ENCODE measurements at regions not wholly inside any gene's neighbourhood (a gene's known extent, or its start where the extent isn't known, plus 50 kb on each side); places are given as distances from the start of the nearest gene placed in this dataset.

DNA sequence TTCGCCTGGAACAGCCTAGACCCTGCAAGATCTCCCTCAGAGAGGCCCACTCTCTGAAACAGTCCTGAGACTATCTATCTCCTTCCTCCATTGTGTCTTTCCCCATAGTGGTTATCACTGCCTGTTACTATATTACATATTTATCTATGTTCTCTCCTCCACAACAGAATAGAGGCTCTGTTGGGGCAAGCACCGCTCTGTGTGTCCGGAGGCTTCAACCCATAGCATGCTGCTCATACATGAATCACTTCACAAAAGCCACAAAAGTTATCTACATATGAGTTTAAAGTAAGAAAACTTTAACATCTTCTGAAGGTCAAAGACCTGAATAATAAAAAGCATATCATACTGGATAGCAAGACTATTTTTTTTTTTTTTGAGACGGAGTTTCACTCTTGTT is 242.1 kb upstream of the HS6ST1 start:
- TF ChIP-seq, protein P1, sequence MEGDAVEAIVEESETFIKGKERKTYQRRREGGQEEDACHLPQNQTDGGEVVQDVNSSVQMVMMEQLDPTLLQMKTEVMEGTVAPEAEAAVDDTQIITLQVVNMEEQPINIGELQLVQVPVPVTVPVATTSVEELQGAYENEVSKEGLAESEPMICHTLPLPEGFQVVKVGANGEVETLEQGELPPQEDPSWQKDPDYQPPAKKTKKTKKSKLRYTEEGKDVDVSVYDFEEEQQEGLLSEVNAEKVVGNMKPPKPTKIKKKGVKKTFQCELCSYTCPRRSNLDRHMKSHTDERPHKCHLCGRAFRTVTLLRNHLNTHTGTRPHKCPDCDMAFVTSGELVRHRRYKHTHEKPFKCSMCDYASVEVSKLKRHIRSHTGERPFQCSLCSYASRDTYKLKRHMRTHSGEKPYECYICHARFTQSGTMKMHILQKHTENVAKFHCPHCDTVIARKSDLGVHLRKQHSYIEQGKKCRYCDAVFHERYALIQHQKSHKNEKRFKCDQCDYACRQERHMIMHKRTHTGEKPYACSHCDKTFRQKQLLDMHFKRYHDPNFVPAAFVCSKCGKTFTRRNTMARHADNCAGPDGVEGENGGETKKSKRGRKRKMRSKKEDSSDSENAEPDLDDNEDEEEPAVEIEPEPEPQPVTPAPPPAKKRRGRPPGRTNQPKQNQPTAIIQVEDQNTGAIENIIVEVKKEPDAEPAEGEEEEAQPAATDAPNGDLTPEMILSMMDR (IDR thresholded peaks at IDR 0.05; ENCODE audit: insufficient read depth, low read length, missing control alignments): no peak
- DNase-seq (ENCODE audit: low read depth, low spot score): no peak
- no peak overlapping the region for H3K4me3 ChIP-seq (ENCODE audit: low read depth, low read length)
- ChIA-PET POLR2A (no interaction called here), CTCF (interaction anchor here (1.2 kb wide), 1 partner anchor 9 kb away, joined by 3 read pairs; no protein-coding TSS in a partner anchor)

DNA sequence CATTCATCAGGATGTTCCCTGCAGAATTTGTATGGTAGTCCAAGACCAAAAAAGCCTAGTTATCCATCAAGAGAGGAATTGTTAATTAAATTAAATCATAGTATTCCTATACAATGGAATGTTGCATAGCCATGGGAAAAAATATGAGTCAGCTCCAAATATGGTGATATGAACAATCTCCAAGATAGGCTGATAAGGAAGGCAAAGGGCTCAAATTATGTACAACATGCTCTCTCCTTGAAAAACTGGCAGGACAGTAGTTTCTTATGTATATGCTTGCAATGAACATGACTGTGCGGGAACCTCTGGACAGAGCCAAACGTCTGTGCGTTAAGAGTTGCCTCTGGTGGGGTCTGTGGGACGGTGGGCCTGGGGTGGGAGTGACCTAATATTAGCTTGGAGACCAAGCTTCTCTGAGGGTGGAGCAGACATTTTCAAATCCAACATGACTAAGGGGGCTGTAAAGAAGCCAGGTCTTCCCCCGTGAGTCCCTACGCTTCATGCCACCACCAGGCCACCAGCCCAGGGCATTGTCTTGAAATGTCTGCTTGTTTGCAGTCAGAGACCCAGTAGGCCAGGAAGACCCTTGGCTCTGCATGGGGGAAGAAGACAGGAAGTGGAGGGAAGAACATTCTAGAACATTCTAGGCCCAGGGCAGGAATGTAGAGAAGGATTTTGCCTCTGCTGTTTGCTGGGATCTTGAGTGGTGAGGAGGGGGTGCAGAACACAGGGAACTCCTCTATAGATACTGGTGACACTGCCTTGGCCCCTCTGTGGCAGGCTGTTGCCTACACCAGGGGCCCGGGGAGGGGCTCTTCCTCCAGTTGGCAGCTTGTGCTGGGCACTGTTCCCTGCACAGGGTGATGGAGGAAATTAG is 244.0 kb upstream of the HS6ST1 start:
- TF ChIP-seq, protein P1 (IDR thresholded peaks at IDR 0.05; ENCODE audit: insufficient read depth, low read length, missing control alignments): no peak
- peak; percentile 14 for DNase-seq (ENCODE audit: low read depth, low spot score)
- POLR2A ChIA-PET: interaction anchor here (1.0 to 1.2 kb wide), 2 partner anchors 11 to 261 kb away, joined by 3 to 8 read pairs; no protein-coding TSS in a partner anchor
- no peak overlapping the region for H3K4me3 ChIP-seq (ENCODE audit: low read depth, low read length)
- CTCF ChIA-PET: no interaction called here

DNA sequence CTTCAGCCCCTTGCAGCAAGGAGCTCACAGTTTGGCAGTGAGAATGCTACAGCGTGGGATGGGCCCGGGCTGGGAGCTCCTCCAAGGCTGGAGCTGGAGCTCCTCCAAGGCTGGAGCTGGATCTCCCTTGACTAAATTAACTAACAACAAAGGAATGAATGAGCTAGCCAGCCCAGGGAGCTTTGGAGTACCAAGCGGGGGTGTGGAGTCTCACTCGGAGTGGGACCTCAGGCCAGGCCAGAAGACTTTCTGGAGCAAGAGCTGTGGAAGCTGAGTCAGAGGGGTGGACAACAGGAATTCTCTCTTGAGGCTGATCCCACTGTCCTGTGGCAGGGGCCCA is 244.7 kb upstream of the HS6ST1 start:
- ChIA-PET POLR2A (interaction anchor here (0.5 to 1.2 kb wide), 4 partner anchors 12 to 262 kb away, joined by 3 to 8 read pairs (median 4); no protein-coding TSS in a partner anchor), CTCF (no interaction called here)
- peak; percentile 84 for DNase-seq (ENCODE audit: low read depth, low spot score)
- TF ChIP-seq, protein P1 (IDR thresholded peaks at IDR 0.05; ENCODE audit: insufficient read depth, low read length, missing control alignments): no peak
- no peak overlapping the region for H3K4me3 ChIP-seq (ENCODE audit: low read depth, low read length)

DNA sequence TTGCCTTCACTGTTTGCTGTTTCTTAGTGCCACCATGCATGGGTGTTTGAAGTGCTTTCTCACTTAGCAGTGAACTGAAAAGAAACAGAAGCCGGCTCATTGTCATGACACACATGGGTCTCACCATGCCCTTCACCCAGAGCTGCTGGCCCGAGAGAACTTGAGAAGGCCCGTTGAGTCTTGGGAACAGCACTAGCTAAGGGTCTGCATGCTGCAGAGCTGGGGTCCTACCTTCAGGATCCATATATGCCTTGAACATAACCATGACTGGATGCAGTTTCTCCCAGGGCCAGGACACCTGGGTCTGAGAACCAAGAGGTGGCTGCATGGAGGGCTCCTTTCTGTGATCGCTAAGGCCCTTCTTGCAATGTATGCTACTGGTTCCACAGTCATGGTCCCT is 245.5 kb upstream of the HS6ST1 start:
- ChIA-PET CTCF (no interaction called here), POLR2A (interaction anchor here (1.2 kb wide), 1 partner anchor 13 kb away, joined by 8 read pairs; no protein-coding TSS in a partner anchor)
- TF ChIP-seq, protein P1 (IDR thresholded peaks at IDR 0.05; ENCODE audit: insufficient read depth, low read length, missing control alignments): no peak
- H3K4me3 ChIP-seq (ENCODE audit: low read depth, low read length): no peak overlapping the region
- no peak for DNase-seq (ENCODE audit: low read depth, low spot score)

DNA sequence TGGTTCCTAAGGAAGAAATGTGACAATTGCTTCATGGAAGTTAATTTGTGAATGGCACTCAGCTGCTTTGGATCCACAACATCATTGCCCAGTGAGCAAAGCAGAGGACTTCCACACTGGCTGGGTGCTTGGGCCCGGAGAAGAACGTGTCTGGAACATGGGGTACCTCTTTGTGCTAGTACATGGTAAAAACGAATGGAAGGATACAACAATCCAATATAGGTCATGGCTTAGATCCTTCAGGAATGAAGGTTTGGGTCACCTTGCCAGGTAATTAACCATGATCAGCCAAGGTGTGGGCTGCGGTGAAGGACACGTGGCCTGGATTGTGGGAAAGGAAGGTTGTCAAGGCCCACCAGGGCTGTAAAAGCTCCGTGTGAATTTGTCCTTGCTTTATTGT is 245.9 kb upstream of the HS6ST1 start:
- H3K4me3 ChIP-seq (ENCODE audit: low read depth, low read length): no peak overlapping the region
- no peak for DNase-seq (ENCODE audit: low read depth, low spot score)
- TF ChIP-seq, protein P1 (IDR thresholded peaks at IDR 0.05; ENCODE audit: insufficient read depth, low read length, missing control alignments): no peak
- CTCF ChIA-PET: no interaction called here
- POLR2A ChIA-PET: no interaction called here

DNA sequence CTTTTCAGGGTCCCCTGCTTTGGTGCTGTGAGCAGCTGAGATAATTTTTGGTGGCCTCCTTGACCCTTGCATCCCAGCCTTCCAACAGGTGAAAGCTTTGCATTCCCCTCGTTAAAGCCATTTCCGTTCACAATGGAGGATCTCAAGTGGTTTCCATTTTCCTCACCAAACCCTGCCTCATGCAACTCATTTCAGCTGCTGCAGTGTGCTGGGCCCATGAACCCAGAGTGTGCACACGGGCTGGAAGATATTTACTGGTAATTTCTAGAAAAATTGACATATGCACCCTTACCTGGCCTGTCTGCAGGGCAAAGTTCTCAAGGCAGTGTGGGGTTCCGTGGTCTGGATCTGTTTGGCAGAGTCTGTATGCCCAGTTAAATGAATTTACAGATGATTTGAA is 246.8 kb upstream of the HS6ST1 start:
- DNase-seq (ENCODE audit: low read depth, low spot score): no peak
- no peak overlapping the region for H3K4me3 ChIP-seq (ENCODE audit: low read depth, low read length)
- ChIA-PET POLR2A (no interaction called here), CTCF (interaction anchor here (0.7 kb wide), 1 partner anchor 8 kb away, joined by 3 read pairs; no protein-coding TSS in a partner anchor)
- TF ChIP-seq, protein P1 (IDR thresholded peaks at IDR 0.05; ENCODE audit: insufficient read depth, low read length, missing control alignments): no peak

Measured in AG04449 (cell line).